ENCODE measurements at regions not wholly inside any gene's neighbourhood (a gene's known extent, or its start where the extent isn't known, plus 50 kb on each side); places are given as distances from the start of the nearest gene placed in this dataset.

- TF ChIP-seq CTCF (IDR thresholded peaks at IDR 0.05; ENCODE audit: insufficient read depth, low read depth, low read length) (no peak), EZH2 (IDR thresholded peaks at IDR 0.05; ENCODE audit: insufficient read depth, low read length) (no peak)
Measured at GRCh38 chr5:144947023-144947422, 776.4 kb downstream of the KCTD16 start.

Data from astrocyte (in vitro differentiated cells and primary cell).